ENCODE measurements at regions not wholly inside any gene's neighbourhood (a gene's known extent, or its start where the extent isn't known, plus 50 kb on each side); places are given as distances from the start of the nearest gene placed in this dataset.
"Not testable (repeated sequence)": the region's sequence is repeated elsewhere in the genome, so short reads cannot be mapped to it uniquely, and the experiment has no call there.

GRCh38 chr2:208608122-208608835, 201.7 kb downstream of the PTH2R start:
- DNase-seq = no peak

DNA sequence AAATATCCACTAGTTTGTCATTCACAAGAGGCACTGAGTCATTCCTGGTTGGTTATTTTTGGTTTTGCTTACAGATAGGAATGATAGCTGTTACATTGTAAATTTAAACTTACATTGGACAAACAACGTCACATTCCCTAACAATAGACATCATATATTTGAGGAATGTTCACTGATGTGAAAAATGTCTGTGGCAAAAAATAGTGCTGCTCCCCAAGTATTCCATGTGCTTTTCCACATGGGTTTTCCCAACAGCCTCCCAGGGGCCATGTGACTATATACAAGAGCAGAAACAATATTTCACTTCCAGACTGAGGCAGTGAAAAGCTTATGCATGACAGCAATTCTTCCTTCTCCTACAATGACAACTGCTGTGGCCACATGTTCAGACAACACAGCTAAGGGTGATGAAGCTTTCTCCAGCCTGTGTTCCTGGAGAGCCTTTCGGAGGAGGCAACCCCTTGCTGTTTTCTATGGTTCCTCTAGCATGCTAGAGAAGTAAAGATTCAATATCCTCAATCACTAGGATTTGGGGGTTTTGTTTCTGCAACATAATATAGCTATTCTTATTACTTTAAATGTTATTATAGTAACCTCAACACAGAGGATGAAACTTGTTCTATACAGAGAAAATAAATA, 202.7 kb downstream of the PTH2R start:
- DNase-seq = no peak

DNA sequence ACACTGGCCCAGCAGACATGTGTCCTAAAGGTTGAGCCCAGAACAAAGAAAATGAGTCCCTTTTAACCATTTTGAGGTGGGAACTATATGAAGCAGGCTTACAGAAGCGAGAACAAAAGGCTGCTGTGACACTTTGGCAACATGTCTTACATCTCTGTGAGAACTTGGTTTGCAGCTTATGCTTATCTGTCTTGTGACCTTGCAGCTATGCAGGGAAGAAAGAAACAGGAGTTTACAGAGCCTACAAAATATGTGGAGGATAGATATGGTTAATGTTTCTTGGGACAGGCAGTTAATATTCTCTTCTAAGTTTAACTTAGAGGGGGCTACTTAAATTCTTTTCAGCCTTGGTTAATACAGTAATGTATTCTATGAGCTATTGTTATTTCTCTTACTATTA, 209.1 kb downstream of the PTH2R start:
- DNase-seq = not testable (repeated sequence)

GRCh38 chr2:208618220-208618619, 211.6 kb downstream of the PTH2R start:
- DNase-seq = no peak

DNA sequence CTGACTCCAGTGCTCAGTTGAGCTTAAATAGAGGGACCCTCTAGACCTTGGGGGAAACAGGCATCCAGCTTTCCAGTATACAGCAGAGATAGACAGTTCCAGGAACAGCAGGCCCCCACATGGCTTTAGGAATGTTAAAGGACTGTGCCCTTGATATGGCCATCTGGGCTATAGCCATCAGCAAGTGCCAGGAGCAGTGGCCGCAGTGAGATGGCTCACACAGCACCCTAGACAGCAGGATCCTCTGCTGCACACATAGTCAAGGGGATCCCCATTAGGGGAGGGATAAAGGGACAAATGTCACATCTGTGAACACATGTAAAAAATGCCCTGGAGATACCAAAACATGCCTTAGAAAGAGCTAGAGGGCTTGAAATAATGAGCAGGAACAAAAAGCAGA, 213.4 kb downstream of the PTH2R start:
- DNase-seq = no peak

GRCh38 chr2:208620487-208620978, 213.9 kb downstream of the PTH2R start:
- no peak for DNase-seq

DNA sequence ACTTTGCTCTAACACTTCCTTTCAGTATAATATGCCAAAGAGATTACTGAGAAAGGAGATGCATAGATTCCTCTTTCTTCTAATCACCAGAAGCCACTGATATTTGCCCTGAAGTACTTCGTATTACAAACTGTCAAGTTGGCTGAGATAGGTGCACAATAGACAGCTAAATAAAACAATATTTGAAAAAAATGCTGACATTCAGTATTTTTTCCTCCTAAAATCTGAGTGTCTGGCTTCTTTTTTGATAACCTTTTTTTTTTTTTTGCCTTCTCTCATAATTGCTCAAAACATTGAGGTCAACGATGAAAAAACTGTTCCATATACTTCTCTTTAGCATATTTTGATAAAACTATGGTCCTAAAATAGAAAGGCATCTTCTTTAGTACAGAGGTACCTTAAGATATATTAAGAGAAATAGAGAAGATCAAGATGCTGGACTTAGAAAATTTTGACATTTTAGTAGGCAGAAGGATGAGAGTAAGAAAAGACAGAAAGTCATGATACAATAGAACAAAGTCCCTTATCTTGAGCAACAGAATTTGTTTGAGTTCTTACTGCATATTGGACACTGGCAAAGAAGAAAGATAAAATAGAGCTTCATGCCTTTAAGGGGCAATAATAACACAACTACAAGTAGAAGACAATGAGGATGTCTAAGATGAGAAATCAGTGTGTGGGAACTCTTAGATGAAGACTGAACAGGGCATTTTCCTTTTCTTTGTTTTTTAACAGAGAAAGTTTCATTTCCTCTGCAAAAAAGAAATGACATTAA, 220.7 kb downstream of the PTH2R start:
- DNase-seq = no peak

- DNase-seq = no peak
Measured at GRCh38 chr2:208627916-208628315, 221.3 kb downstream of the PTH2R start.

GRCh38 chr2:208638059-208638458, 231.5 kb downstream of the PTH2R start:
- DNase-seq = no peak

DNA sequence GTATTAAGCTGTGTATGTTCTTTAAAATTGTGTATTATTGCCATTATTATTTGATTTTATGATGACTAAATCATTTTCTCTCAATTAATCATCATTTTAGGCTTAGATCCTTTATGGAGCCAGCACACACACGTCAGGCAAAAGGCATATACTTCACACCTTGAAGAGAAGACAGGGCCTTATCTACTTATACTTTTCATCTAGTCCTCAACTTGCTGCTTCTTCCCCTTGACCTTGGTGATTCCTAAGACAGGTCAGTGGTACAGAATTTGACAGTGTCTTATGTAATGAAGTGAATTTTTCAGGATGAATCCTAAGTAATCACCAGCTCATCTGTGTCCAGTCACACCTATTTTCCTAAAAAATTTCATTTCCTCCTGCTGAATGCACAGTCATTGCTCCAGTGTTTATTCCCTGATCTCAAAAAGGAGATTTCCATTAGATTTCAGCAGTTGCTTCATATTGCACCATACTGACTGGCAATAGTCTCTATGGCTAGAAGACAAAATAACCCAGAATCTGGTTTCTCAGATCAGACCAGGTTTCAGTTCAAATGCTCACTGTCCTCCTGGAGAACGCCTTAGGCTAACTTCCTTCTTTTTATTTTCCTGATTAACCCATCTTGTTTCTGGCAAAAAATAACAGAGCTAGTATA, 235.7 kb downstream of the PTH2R start:
- no peak for DNase-seq

DNA sequence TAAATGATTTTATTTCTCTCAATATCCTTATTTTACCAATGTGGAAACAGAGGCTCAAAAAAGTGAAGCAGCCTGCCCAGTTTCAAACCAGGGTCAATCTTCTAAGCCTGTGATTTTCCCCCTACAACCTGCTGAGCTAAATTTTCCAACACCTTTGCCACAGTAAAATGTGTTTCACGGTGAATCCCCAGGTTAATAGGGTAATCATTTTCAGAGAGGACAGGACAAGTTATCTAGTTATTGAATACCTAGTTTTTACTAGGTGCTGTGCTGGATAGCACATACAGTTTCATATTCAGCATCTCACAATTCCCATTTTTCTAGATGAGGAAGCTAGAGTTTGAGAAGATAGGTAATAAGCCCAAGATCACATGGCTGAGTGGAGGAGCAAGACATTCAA, 236.6 kb downstream of the PTH2R start:
- DNase-seq = no peak

DNA sequence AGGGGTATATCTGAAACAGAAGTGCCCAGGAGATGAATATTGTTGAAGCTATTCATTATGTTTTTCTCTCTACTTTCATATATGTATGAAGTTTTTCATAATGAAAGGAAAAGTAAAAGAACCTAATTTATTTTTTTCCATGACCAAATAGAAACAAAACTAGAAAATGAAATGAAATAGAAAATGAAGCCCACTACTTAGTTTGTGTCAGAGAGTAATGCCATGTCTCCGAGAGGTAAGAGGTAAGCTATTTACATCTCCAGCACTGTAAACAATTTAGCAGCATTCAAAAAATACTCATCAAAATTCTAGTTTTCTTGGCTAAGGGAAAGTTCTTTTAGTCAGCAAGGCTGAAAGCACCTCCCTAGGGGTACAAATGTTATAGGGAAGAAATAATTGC, 238.6 kb downstream of the PTH2R start:
- DNase-seq = no peak

- no peak for DNase-seq
Measured at GRCh38 chr2:208648368-208648767, 241.8 kb downstream of the PTH2R start.

GRCh38 chr2:208653383-208653782, 246.8 kb downstream of the PTH2R start:
- no peak for DNase-seq

- no peak for DNase-seq
Measured at GRCh38 chr2:208654056-208654455, 247.5 kb downstream of the PTH2R start.

- no peak for DNase-seq
Measured at GRCh38 chr2:208657468-208657867, 250.9 kb downstream of the PTH2R start.

DNA sequence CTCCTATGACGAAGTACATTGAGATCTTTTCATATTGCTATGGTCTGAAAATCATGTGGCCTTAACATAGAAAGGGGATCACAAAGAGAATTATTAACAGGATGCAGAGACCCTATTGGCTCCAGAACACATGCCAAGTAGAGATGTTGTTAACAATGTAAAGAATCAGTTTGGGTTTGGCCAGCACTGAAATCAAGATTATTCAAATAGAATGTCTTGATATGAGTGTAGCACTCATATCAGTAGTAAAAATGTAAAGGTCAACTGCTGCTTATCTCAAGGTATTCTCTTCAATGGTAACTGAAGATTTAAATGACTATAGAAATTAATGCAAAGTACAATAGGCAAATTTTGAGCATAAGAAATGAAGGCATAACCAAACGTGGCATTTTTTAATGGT, 262.8 kb downstream of the PTH2R start:
- no peak for DNase-seq

DNA sequence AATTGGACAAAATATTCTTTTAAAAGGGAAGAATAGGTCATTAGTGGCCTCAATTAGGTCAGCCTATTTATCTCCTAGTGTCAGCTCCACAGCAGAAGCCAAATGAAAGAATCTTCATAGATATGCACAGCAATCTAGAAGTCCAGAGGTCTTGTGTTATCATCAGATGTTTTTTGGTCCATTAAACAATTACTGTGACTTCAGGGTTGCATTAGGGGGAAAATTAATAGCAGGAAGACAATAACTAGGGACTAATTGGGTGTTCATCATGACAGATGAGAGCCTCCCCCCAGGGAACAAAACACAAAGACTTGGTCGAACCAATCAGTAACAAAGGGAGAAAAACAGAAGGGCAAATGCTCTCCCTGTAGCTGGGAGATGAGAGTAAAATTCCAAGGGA, 264.7 kb downstream of the PTH2R start:
- no peak for DNase-seq

- DNase-seq = no peak
Measured at GRCh38 chr2:208671886-208672680, 265.5 kb downstream of the PTH2R start.

- no peak for DNase-seq
Measured at GRCh38 chr2:208673631-208674030, 267.0 kb downstream of the PTH2R start.

GRCh38 chr2:208674919-208675318, 268.3 kb downstream of the PTH2R start:
- no peak for DNase-seq

- not testable (repeated sequence) for DNase-seq
Measured at GRCh38 chr2:208685929-208686328, 279.3 kb downstream of the PTH2R start.
